ENCODE measurements at regions not wholly inside any gene's neighbourhood (a gene's known extent, or its start where the extent isn't known, plus 50 kb on each side); places are given as distances from the start of the nearest gene placed in this dataset.
"Not testable (repeated sequence)": the region's sequence is repeated elsewhere in the genome, so short reads cannot be mapped to it uniquely, and the experiment has no call there.

- FAIRE-seq, result no peak
These were observed 585.5 kb downstream of the TLE1 start for GRCh38 chr9:81103597-81104471.

DNA sequence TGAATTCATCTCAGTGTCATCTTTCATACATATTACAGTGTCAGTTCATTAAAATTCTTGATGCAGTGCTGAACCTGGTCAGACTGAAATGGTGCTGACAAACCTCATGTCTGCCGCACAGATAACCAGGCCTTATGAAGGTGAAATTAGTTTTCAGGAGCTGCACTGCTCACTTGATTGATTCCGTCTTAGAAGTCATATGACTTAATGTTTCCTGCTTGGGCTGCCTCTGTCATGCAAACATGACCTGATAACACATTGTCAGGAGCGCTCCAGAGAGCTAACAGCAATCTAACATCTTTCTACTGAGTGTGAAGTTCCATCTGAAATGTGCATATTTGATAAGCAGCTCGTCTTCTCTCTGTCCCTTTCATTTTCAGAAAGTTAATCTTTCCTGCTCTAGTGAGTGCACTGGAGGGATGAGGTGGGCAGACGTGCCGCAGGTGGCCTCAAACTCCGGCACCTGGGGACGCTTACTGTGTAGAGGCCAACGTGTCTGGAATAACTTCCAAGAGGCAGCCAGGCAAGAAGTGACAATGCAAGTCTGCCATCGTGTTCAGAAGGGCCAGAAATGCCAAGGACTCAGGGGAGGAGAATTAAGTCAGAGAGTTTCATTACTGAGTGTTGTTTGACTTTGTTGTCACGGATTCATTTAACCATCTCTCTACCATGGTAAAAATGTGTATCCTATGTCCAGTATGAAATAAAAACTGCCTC is 592.1 kb downstream of the TLE1 start:
- FAIRE-seq, result no peak

DNA sequence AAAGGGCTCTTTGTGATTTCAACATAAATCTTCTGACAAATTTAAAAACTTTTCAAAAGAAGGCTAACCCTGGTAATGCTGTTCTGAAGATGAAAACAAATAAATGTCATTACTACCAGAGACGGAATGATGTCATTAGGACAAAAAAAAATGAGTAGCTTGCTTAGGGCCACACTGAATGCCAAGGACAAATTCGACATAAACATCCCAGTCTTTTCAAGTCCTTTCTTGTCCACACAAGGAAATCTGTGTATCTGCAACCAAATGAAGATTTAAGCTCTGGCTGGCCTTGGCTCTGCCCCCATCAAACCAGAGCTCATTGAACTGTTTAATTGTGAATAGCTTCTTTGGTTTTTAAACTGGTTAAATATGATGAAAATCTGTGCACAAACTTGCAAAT is 592.7 kb downstream of the TLE1 start:
- no peak for FAIRE-seq

DNA sequence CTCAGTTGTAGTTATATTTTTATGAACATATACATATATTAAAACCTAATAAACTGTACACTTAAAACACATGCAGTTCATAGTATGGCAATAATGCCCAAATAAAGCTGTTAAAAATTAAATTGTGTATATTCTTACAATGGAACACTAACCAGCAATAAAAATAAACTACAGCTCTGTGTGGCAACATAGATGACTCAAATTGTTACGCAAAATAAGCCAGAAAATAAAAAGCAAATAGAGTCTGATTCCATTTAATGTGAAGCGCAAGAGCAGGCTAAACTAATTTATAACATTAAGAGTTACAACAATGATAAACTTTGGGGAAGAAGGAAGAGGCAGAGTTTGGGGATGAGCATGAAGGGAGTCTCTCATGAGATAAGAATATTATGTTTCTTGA is 597.3 kb downstream of the TLE1 start:
- FAIRE-seq, result no peak

GRCh38 chr9:81088341-81088740 is 601.0 kb downstream of the TLE1 start:
- FAIRE-seq, result no peak

- no peak for FAIRE-seq
These were observed 602.9 kb downstream of the TLE1 start for GRCh38 chr9:81086416-81086815.

- FAIRE-seq, result no peak
These were observed 605.4 kb downstream of the TLE1 start for GRCh38 chr9:81083854-81084512.

- FAIRE-seq, result no peak
These were observed 606.3 kb downstream of the TLE1 start for GRCh38 chr9:81083067-81083466.

DNA sequence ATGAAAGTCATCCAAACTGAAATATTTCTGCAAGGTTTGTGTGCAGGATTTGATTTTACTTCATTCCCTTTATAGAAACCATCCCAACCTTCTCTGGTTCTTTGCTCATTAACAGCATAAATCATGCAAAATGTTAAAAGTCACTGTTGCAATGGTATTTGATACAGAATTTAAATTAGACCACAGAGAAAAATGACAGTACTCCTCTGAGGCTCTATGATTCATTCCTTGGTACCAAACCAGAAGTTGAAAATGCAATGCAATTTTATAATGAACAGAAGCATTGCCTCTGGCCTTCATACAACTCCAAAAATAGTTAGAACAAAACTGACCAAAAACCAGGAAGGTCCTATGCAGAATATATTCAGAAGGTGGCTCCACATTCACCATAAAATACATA is 607.1 kb downstream of the TLE1 start:
- no peak for FAIRE-seq

DNA sequence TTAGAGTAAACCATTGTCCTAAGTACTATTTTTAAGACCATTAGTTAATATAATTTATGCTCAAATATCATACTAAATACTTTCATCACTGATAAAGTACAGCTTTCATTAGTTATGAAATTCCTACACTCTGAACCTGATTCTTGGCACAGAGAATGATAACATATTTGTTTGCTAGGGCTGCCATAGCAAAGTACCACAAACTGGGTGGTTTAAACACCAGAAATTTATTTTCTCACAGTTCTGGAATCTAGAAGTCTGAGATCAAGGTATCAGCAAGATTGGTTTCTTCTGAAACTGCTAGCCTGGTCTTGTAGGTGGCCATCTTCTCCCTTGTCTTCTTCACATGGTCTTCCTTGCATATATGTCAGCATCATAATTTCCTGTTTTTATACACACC is 608.4 kb downstream of the TLE1 start:
- no peak for FAIRE-seq

DNA sequence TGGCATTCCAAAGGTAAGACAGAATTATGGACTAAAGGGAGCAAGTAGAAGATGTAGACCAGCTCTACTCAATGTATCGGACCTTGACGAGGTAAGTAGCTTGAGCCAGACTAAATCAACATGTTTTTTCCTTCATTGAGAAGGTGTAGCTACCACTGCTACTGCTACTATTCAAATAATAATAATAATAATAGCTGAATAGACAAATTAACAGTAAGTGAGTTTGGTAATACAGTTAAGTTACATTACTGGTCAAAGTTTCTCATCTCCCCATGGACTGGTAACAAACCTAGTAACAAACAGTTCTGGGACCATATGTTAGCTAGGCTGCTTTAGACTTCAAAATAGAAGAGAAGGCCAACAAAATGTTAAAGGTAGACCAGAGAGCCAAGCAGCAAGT is 609.2 kb downstream of the TLE1 start:
- FAIRE-seq, result no peak

GRCh38 chr9:81079055-81079454 is 610.3 kb downstream of the TLE1 start:
- no peak for FAIRE-seq

DNA sequence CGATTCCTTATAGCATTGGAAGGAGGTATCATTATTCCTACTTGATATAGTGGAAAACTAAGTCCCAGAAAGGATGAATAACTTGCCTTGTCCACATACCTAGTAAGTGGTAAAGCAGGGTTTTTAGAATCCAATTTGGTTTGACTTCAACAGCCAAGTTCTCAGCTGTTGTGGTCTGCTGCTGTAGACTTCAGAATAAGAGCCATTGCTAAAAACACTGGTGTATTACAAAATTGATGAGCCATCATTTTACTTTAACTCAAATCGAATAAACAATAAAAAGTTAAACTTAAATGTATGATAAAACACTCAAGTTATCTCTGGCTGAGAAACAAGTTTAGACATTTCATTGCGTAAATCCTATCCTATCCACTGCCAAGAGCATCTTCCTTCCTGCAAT is 610.8 kb downstream of the TLE1 start:
- FAIRE-seq, result no peak

GRCh38 chr9:81077572-81077971 is 611.8 kb downstream of the TLE1 start:
- FAIRE-seq, result no peak

DNA sequence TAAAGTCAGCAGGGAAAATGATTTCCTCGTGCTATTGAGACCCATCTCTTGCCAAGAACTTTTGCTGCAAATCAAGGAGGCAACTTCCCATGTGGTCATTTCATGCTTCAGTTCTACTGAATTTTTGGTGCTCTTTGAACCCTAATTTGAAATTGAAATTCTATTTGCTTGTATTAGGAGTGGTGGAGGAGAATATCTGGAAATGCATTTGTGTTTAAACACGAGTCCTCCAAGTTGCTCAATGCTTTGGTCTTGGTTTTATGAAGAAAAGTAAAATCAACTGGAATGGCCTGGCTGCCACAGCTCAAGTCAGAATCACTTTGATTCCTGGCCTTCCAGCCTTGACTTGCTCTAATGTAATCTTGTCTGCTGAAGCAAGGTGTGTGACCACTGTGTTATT is 613.2 kb downstream of the TLE1 start:
- FAIRE-seq, result no peak

DNA sequence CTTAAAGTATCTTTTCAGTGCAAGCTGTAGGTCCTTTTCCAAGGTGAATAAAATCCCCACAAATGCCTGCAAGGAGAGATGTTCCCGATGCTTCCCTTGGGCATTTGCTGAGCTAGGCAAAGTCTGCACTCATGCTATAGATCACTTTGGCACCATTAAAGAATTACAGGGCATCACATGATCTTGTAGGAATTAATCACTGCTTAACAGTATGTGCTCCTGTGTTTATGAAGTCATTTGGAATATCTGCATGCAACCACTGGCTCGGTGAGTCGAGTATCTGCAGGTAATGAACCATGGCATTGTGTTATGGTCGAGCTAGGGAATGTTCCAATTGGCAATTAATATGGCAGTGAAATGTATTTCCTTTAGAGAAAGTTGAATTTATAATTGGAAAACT is 615.1 kb downstream of the TLE1 start:
- no peak for FAIRE-seq

GRCh38 chr9:81073821-81074220 is 615.5 kb downstream of the TLE1 start:
- FAIRE-seq, result no peak

- FAIRE-seq, result no peak
These were observed 616.6 kb downstream of the TLE1 start for GRCh38 chr9:81072758-81073157.

DNA sequence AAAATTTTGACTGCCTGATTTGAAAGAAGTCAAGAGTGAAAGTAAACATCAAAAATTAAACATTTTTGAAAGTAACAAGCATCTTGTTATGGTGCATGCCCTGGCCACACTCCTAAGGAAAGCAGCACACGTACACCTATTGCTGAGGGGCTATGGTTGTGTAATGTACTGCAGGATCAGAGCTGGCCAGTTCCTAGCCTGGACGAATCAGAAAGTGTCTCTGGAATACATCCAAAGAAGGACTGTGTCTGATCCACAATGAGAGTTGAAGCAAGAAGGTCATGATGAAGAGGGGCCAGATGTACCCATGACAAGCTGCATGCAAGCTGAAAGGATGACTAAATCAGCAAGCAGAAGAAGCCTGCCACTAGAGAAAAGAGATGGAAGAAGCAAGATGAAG is 618.2 kb downstream of the TLE1 start:
- no peak for FAIRE-seq

DNA sequence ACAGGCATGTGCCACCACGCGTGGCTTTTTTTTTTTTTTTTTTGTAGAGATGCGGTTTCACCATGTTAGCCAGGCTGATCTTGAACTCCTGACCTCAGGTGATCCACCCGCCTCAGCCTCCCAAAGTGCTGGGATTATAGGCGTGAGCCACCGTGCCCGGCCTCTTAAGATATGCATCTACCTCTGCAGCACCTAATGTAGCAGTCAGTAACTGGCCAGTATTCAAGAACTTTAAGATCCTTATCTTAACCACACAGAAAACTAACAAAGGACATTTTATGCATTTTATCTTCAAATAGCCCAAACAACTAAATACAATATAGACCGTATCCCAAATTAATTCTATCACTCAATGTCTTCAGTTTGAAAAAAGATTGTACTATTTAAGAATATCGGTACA is 618.7 kb downstream of the TLE1 start:
- FAIRE-seq, result no peak

DNA sequence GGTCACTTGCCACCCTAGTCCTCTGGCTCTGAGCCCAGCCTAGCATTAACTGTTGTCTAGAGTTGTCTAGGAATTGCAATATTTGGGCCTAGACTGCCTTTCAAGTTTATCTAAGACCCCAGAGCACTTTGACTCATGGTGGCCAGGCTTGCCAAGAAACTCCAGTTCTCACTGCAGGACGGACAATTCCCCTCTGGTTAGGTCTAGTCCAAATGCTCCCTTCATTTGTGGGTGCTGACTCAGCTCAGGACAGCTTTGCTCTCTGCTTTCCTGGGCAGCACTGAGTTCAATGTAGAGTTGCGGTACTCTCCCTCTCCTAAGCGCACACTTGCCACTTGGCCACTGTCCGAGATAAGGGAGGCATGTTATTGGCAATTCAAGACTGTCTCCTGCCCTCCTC is 619.4 kb downstream of the TLE1 start:
- FAIRE-seq, result no peak

DNA sequence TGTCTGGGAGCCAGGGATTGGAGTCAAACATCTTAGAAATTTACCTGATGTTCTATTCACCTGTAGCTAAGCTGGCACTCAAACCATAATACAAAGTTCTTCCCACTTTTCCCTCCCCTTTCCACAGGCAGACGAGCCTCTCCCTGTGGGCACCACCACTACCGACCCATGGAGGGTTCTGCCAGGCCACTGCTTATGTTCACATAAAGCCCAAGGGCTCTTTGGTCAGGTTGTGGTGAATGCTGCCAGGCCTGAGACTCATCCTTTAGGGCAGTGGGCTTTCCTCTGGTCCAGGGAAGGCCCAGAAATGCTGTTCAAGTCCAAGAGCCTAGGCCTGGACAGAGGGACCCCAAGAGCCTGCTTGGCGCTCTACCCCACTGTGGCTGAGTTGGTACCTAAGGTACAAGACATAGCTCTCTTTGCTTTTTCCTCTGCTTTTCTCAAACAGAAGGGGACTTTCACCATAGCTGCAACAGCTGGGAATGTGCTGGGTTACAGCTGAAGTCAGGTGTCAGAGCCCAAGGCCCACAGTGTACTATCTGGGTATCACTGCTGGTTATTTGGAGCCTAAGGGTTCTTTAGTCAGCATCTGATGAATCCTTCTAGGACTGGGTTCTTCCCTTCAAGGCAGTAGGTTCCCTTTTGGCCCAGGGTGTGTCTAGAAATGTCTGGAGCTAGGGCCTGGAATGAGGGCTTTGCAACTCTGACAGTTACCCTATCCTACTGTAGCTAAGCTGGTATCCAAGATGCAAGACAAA is 620.1 kb downstream of the TLE1 start:
- FAIRE-seq, result no peak

- FAIRE-seq, result not testable (repeated sequence)
These were observed 626.4 kb downstream of the TLE1 start for GRCh38 chr9:81062995-81063394.

All from A204.1 (cell line).